B cell (primary cell): ENCODE measurements at regions not wholly inside any gene's neighbourhood (a gene's known extent, or its start where the extent isn't known, plus 50 kb on each side); places are given as distances from the start of the nearest gene placed in this dataset.

Experiments used
- ATAC-seq: fragments of 200-7000 bp; cut with Tn5 transposase; one replicate; pipeline ENCODE4 v1.10.0; 2021; ENCODE audit warnings: low read depth, mild to moderate bottlenecking, moderate number of reproducible peaks, moderate library complexity
- CTCF ChIA-PET: fragments of 350-600 bp; sonication (Branson Sonifier 250); formaldehyde crosslinking; loops from one replicate; lab custom pipeline; 2021; ENCODE audit warnings: antibody characterized with exemption, inconsistent platforms; lab: Charles Lee
- POLR2A ChIA-PET: fragments of 350-600 bp; sonication (Branson Sonifier 250); formaldehyde crosslinking; loops from one replicate; lab custom pipeline; 2021; ENCODE audit warnings: antibody characterized with exemption; lab: Charles Lee
- DNase-seq: peaks from one replicate; pipeline ENCODE4 v3.0.0; 2013
- H2AFZ ChIP-seq: 2 replicates; pipeline ENCODE4 v1.6.1; 2012; ENCODE audit warnings: mild to moderate bottlenecking, low read depth, low read length; ENCODE audit not compliant: insufficient read depth, poor library complexity, severe bottlenecking
- H3K27ac ChIP-seq, 2 donors: 1 replicate in 1 of 2; 2 replicates in 1 of 2; pipeline ENCODE4 v1.5.1; 2012 to 2013; ENCODE audit warnings: low read length in 2 of 2, mild to moderate bottlenecking in 2 of 2, moderate library complexity in 1 of 2
- H3K27me3 ChIP-seq, 4 experiments: fragments of 200-600 bp in 1 of 4; sonication (generic) in 1 of 4; replicated peaks in 1 of 4; 1 replicate in 2 of 4; 2 replicates in 2 of 4; pipeline versions ENCODE4 v1.6.1 to v1.7.0; 2013 to 2016; ENCODE audit warnings: low read length in 3 of 4, mild to moderate bottlenecking in 2 of 4, mixed read lengths in 1 of 4, moderate library complexity in 1 of 4; ENCODE audit not compliant: insufficient read depth in 4 of 4, control insufficient read depth in 3 of 4; ENCODE audit errors: control extremely low read depth in 1 of 4
- H3K36me3 ChIP-seq, 2 experiments: replicated peaks in 1 of 2; 1 replicate in 1 of 2; 2 replicates in 1 of 2; pipeline versions ENCODE4 v1.6.1 to v1.7.1; 2013; ENCODE audit warnings: low read length in 1 of 2; ENCODE audit not compliant: insufficient read depth in 2 of 2, control insufficient read depth in 1 of 2; ENCODE audit errors: control extremely low read depth in 1 of 2, extremely low read depth in 1 of 2
- H3K4me1 ChIP-seq, 2 donors: fragments of 200-600 bp in 1 of 2; sonication (generic) in 1 of 2; 1 replicate in 1 of 2; 2 replicates in 1 of 2; pipeline versions ENCODE4 v1.5.1 to v1.6.1; 2013 to 2017; ENCODE audit warnings: low read length in 2 of 2; ENCODE audit not compliant: control insufficient read depth in 2 of 2, insufficient read depth in 2 of 2
- H3K4me2 ChIP-seq: replicated peaks from 2 replicates; pipeline ENCODE3; 2012; ENCODE audit warnings: mild to moderate bottlenecking, low read depth, low read length; ENCODE audit not compliant: poor library complexity, severe bottlenecking
- H3K4me3 ChIP-seq, 5 experiments: fragments of 200-600 bp in 1 of 5; sonication (generic) in 1 of 5; 1 replicate in 3 of 5; 2 replicates in 2 of 5; pipeline versions ENCODE4 v1.5.1 to v1.7.0; 2011 to 2016; ENCODE audit warnings: low read length in 4 of 5, mild to moderate bottlenecking in 4 of 5, low read depth in 2 of 5, control low read depth in 1 of 5, moderate library complexity in 1 of 5; ENCODE audit not compliant: insufficient read depth in 1 of 5; ENCODE audit errors: control extremely low read depth in 1 of 5, extremely low read depth in 1 of 5
- H3K79me2 ChIP-seq: fragments of 200-600 bp; sonication (generic); one replicate; pipeline ENCODE4 v1.6.0; 2016; ENCODE audit warnings: low read length; ENCODE audit not compliant: control insufficient read depth, insufficient read depth
- H3K9ac ChIP-seq: fragments of 200-600 bp; sonication (generic); 2 replicates; pipeline ENCODE4 v1.6.1; 2017; ENCODE audit warnings: mild to moderate bottlenecking, low read length, moderate library complexity
- H3K9me3 ChIP-seq, 3 donors: one replicate each; pipeline versions ENCODE4 v1.6.1 to v1.7.1; 2013; ENCODE audit warnings: low read length in 2 of 3; ENCODE audit not compliant: control insufficient read depth in 2 of 3, insufficient read depth in 1 of 3; ENCODE audit errors: control extremely low read depth in 1 of 3
- H4K20me1 ChIP-seq: 2 replicates; pipeline ENCODE4 v1.6.0; 2012; ENCODE audit warnings: mild to moderate bottlenecking, low read length; ENCODE audit not compliant: insufficient read depth, control insufficient read depth, poor library complexity, severe bottlenecking
- H3K27ac Mint-ChIP-seq: one replicate; pipeline ENCODE4 v1.8.0; 2021; ENCODE audit warnings: mixed read lengths
- H3K27me3 Mint-ChIP-seq: one replicate; pipeline ENCODE4 v1.8.0; 2021; ENCODE audit warnings: mixed read lengths
- H3K4me1 Mint-ChIP-seq: one replicate; pipeline ENCODE4 v1.8.0; 2021; ENCODE audit warnings: mixed read lengths
- H3K4me3 Mint-ChIP-seq: one replicate; pipeline ENCODE4 v1.8.0; 2021; ENCODE audit warnings: mixed read lengths
- H3K9me3 Mint-ChIP-seq: one replicate; pipeline ENCODE4 v1.8.0; 2022; ENCODE audit warnings: mixed read lengths; ENCODE audit not compliant: insufficient read depth
- EZH2 ChIP-seq: IDR thresholded peaks from 2 replicates; pipeline ENCODE4 v1.6.1; 2012; ENCODE audit warnings: borderline replicate concordance, low read depth, mild to moderate bottlenecking, moderate library complexity, low read length; ENCODE audit not compliant: insufficient read depth, poor library complexity, severe bottlenecking
- WGBS: methylation state at CpG from one replicate; pipeline ENCODE4 v1.1.5; 2013; ENCODE audit warnings: missing lambda C conversion rate; ENCODE audit not compliant: insufficient coverage; 5-methylcytosine and 5-hydroxymethylcytosine counted together
- intact Hi-C: fragments of 100-400 bp; cut with micrococcal nuclease; formaldehyde crosslinking; loops from one replicate; pipeline ENCODE4 v1.10.0; 2022
- TF ChIP-seq, protein P1 (sequence below): fragments of 200-600 bp; IDR thresholded peaks from one replicate; pipeline ENCODE4 v1.8.0; 2022; ENCODE audit warnings: antibody characterized with exemption, mild to moderate bottlenecking

DNA sequence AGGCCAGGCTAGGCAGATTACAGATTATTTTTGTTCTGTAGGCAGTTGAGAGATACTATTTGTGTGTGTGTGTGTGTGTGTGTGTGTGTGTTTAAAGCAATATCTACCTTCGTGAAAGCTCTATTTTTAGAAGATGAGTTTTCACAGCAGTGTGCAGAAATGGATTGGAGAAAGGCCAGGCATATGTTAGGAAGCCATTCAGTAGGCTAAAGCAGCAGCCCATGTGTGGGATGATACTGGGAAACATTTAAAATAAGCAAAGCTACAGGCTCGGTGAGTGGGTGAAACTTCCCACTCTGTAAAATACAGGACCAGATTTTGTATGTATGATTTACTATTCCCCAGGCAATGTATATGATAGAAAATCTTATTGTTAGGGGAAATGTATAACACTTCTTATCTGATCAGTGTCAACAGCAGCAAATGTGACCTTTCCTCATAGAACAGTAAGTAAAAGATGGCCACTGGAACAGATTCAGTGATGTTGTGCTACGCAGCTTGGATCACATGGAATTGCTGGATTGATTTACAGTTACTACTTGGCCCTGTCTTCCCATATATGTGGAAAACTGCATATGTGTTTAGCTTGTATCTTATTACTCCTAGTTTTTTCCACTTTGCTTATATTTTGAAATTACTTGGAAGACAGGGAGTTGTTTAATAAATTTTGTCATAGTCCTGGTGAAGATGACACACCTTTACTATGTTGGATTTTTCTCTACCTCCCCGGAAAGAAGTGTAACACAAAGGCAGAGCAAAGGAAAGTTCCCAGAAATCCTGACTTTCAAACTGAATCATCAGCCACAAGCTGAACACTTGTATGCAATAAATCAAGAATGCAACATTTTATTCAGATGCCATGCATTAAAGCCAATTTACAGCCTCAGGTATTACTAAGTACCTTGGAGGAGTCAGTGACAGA, 1077.7 kb upstream of the SEMA6A start:
- ChIA-PET CTCF (no interaction called here), POLR2A (no interaction called here)
- intact Hi-C loops: no loop called here
- no peaks in the 10 kb centered on the region for H3K4me1 Mint-ChIP-seq
- H3K79me2 ChIP-seq: no peaks in the 10 kb centered on the region
- no peaks in the 10 kb centered on the region for H4K20me1 ChIP-seq
- no peak overlapping the region for H3K9ac ChIP-seq
- H2AFZ ChIP-seq: no peak overlapping the region
- no peaks in the 10 kb centered on the region for H3K27me3 ChIP-seq
- no peak for TF ChIP-seq EZH2
- TF ChIP-seq, protein P1, sequence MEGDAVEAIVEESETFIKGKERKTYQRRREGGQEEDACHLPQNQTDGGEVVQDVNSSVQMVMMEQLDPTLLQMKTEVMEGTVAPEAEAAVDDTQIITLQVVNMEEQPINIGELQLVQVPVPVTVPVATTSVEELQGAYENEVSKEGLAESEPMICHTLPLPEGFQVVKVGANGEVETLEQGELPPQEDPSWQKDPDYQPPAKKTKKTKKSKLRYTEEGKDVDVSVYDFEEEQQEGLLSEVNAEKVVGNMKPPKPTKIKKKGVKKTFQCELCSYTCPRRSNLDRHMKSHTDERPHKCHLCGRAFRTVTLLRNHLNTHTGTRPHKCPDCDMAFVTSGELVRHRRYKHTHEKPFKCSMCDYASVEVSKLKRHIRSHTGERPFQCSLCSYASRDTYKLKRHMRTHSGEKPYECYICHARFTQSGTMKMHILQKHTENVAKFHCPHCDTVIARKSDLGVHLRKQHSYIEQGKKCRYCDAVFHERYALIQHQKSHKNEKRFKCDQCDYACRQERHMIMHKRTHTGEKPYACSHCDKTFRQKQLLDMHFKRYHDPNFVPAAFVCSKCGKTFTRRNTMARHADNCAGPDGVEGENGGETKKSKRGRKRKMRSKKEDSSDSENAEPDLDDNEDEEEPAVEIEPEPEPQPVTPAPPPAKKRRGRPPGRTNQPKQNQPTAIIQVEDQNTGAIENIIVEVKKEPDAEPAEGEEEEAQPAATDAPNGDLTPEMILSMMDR: no peak
- H3K4me2 ChIP-seq: no peak overlapping the region
- no peak overlapping the region for H3K4me3 ChIP-seq
- H3K27ac ChIP-seq: no peak overlapping the region
- no peaks in the 10 kb centered on the region for H3K27me3 Mint-ChIP-seq
- no peak for ATAC-seq
- WGBS: 65% methylated on average over 2 of the region's 4 CpGs
- no peaks in the 10 kb centered on the region for H3K9me3 Mint-ChIP-seq
- no peak for DNase-seq
- H3K27ac Mint-ChIP-seq: no peak overlapping the region
- no peaks in the 10 kb centered on the region for H3K4me1 ChIP-seq
- no peaks in the 10 kb centered on the region for H3K36me3 ChIP-seq
- no peaks in the 10 kb centered on the region for H3K9me3 ChIP-seq
- H3K4me3 Mint-ChIP-seq: no peak overlapping the region

DNA sequence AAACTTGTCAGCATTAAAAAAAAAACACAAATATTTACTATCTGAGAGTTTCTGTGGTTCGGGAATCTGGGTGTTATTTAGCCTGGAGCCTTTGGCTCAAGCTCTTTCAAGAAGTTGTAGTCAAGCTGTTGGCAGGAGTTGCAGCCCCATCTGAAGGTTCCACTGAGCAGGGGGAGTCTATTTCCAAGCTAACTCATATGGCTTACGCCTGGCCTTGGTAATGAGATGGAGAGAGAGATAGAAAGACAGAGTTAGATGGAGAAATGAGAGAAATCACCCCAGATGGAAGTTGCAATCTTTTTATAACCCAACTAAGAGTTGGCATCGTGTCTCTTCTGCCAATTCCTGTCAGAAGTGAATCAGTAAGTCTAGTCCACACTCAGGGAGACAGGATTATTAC, 1075.2 kb upstream of the SEMA6A start:
- intact Hi-C loops: no loop called here
- TF ChIP-seq EZH2: no peak
- TF ChIP-seq, protein P1: no peak
- Histone ChIP-seq H3K9ac (no peak overlapping the region), H3K4me1 (no peaks in the 10 kb centered on the region), H3K4me2 (no peak overlapping the region), H3K36me3 (no peaks in the 10 kb centered on the region), H4K20me1 (no peaks in the 10 kb centered on the region), H2AFZ (no peak overlapping the region), H3K27me3 (no peaks in the 10 kb centered on the region), H3K79me2 (no peaks in the 10 kb centered on the region), H3K9me3 (no peaks in the 10 kb centered on the region), H3K27ac (no peak overlapping the region), H3K4me3 (no peak overlapping the region)
- DNase-seq (no peak), ATAC-seq (no peak)
- H3K27me3 Mint-ChIP-seq: no peaks in the 10 kb centered on the region
- H3K4me1 Mint-ChIP-seq: no peaks in the 10 kb centered on the region
- H3K4me3 Mint-ChIP-seq: no peak overlapping the region
- CTCF ChIA-PET: no interaction called here
- no peak overlapping the region for H3K27ac Mint-ChIP-seq
- POLR2A ChIA-PET: no interaction called here
- H3K9me3 Mint-ChIP-seq: no peaks in the 10 kb centered on the region
- WGBS: 67% methylated on average over 2 of the region's 3 CpGs
